HEK293 (cell line): ENCODE measurements at regions not wholly inside any gene's neighbourhood (a gene's known extent, or its start where the extent isn't known, plus 50 kb on each side); places are given as distances from the start of the nearest gene placed in this dataset.
A peak's percentile ranks its signal among the peaks of the same experiment; 100 is the strongest.

Source experiments
- MEIS1 ChIP-seq: sonication (generic); formaldehyde crosslinking; IDR thresholded peaks from 2 replicates; pipeline ENCODE4 v1.8.1; 2022; ENCODE audit warnings: missing genetic modification reagents, mild to moderate bottlenecking, borderline replicate concordance
- OSR2 ChIP-seq: fragments of 450-650 bp; formaldehyde crosslinking; IDR thresholded peaks from 2 replicates; pipeline ENCODE4 v1.5.1; 2016; ENCODE audit warnings: missing biosample characterization, missing genetic modification characterization
- SP7 ChIP-seq: fragments of 450-650 bp; formaldehyde crosslinking; IDR thresholded peaks from 2 replicates; pipeline ENCODE4 v1.5.1; 2016; ENCODE audit warnings: missing biosample characterization, missing genetic modification characterization
- ZBTB21 ChIP-seq: fragments of 450-650 bp; formaldehyde crosslinking; IDR thresholded peaks from 2 replicates; pipeline ENCODE4 v1.5.1; 2017; ENCODE audit warnings: missing biosample characterization, missing genetic modification characterization
- ZBTB48 ChIP-seq: fragments of 450-650 bp; formaldehyde crosslinking; IDR thresholded peaks from 2 replicates; pipeline ENCODE4 v1.5.1; 2016; ENCODE audit warnings: missing biosample characterization, missing genetic modification characterization
- ZBTB8A ChIP-seq: fragments of 450-650 bp; formaldehyde crosslinking; IDR thresholded peaks from 2 replicates; pipeline ENCODE4 v1.5.1; 2016; ENCODE audit warnings: missing biosample characterization, missing genetic modification characterization
- ZFP41 ChIP-seq: fragments of 450-650 bp; formaldehyde crosslinking; IDR thresholded peaks from 2 replicates; pipeline ENCODE4 v1.5.1; 2016; ENCODE audit warnings: missing biosample characterization, missing genetic modification characterization, borderline replicate concordance
- ZNF10 ChIP-seq: fragments of 450-650 bp; formaldehyde crosslinking; IDR thresholded peaks from 2 replicates; pipeline ENCODE4 v1.5.1; 2017; ENCODE audit warnings: missing biosample characterization, missing genetic modification characterization
- ZNF112 ChIP-seq: fragments of 450-650 bp; formaldehyde crosslinking; IDR thresholded peaks from 2 replicates; pipeline ENCODE4 v1.5.0; 2017; ENCODE audit warnings: missing biosample characterization, missing genetic modification characterization
- ZNF155 ChIP-seq: fragments of 450-650 bp; formaldehyde crosslinking; IDR thresholded peaks from 2 replicates; pipeline ENCODE4 v1.5.1; 2016; ENCODE audit warnings: missing biosample characterization, missing genetic modification characterization
- ZNF16 ChIP-seq: fragments of 450-650 bp; formaldehyde crosslinking; IDR thresholded peaks from 2 replicates; pipeline ENCODE4 v1.5.1; 2016; ENCODE audit warnings: low read depth, missing biosample characterization, missing genetic modification characterization
- ZNF2 ChIP-seq: fragments of 450-650 bp; formaldehyde crosslinking; IDR thresholded peaks from 2 replicates; pipeline ENCODE4 v1.5.1; 2016; ENCODE audit warnings: missing biosample characterization, missing genetic modification characterization
- ZNF239 ChIP-seq: fragments of 450-650 bp; formaldehyde crosslinking; IDR thresholded peaks from 2 replicates; pipeline ENCODE4 v1.5.1; 2016; ENCODE audit warnings: missing biosample characterization, missing genetic modification characterization
- ZNF416 ChIP-seq: fragments of 450-650 bp; formaldehyde crosslinking; IDR thresholded peaks from 2 replicates; pipeline ENCODE4 v1.5.1; 2016; ENCODE audit warnings: missing biosample characterization, missing genetic modification characterization
- ZNF514 ChIP-seq: fragments of 450-650 bp; formaldehyde crosslinking; IDR thresholded peaks from 2 replicates; pipeline ENCODE4 v1.5.1; 2016; ENCODE audit warnings: missing biosample characterization, missing genetic modification characterization
- ZNF530 ChIP-seq: fragments of 450-650 bp; formaldehyde crosslinking; IDR thresholded peaks from 2 replicates; pipeline ENCODE4 v1.5.1; 2016; ENCODE audit warnings: low read depth, missing biosample characterization, missing genetic modification characterization
- ZNF610 ChIP-seq: fragments of 450-650 bp; formaldehyde crosslinking; IDR thresholded peaks from 2 replicates; pipeline ENCODE4 v1.5.1; 2016; ENCODE audit warnings: missing biosample characterization, missing genetic modification characterization, borderline replicate concordance
- ZNF654 ChIP-seq: fragments of 450-650 bp; formaldehyde crosslinking; IDR thresholded peaks from 2 replicates; pipeline ENCODE4 v1.5.1; 2016; ENCODE audit warnings: low read depth, missing biosample characterization, missing genetic modification characterization
- ZNF830 ChIP-seq: fragments of 450-650 bp; IDR thresholded peaks from 2 replicates; pipeline ENCODE4 v1.5.0; 2018; ENCODE audit warnings: missing biosample characterization, missing genetic modification characterization, low read depth, mild to moderate bottlenecking, moderate library complexity
- ZSCAN16 ChIP-seq: fragments of 450-650 bp; formaldehyde crosslinking; IDR thresholded peaks from 2 replicates; pipeline ENCODE4 v1.5.1; 2016; ENCODE audit warnings: missing biosample characterization, missing genetic modification characterization
- TF ChIP-seq, protein P1 (sequence below): fragments of 450-650 bp; formaldehyde crosslinking; IDR thresholded peaks from 2 replicates; pipeline ENCODE4 v1.5.1; 2016; ENCODE audit warnings: missing biosample characterization, missing genetic modification characterization
- TF ChIP-seq, protein P2 (sequence below): IDR thresholded peaks from 2 replicates; pipeline ENCODE4 v1.6.1; 2011; ENCODE audit warnings: mild to moderate bottlenecking, low read depth, low read length, borderline replicate concordance
- TF ChIP-seq, protein P3 (sequence below): fragments of 450-650 bp; formaldehyde crosslinking; IDR thresholded peaks from 2 replicates; pipeline ENCODE4 v1.5.1; 2016; ENCODE audit warnings: missing biosample characterization, missing genetic modification characterization
- TF ChIP-seq, protein P4 (sequence below): fragments of 450-650 bp; formaldehyde crosslinking; IDR thresholded peaks from 2 replicates; pipeline ENCODE4 v1.5.1; 2016; ENCODE audit warnings: missing biosample characterization, missing genetic modification characterization
- TF ChIP-seq, protein P5 (sequence below): fragments of 450-650 bp; formaldehyde crosslinking; IDR thresholded peaks from 2 replicates; pipeline ENCODE4 v1.5.1; 2017; ENCODE audit warnings: missing biosample characterization, missing genetic modification characterization
- TF ChIP-seq, protein P6 (sequence below): fragments of 450-650 bp; formaldehyde crosslinking; IDR thresholded peaks from 2 replicates; pipeline ENCODE4 v1.5.1; 2016; ENCODE audit warnings: missing biosample characterization, missing genetic modification characterization, low read depth
- TF ChIP-seq, protein P7 (sequence below): fragments of 450-650 bp; formaldehyde crosslinking; IDR thresholded peaks from 2 replicates; pipeline ENCODE4 v1.5.1; 2017; ENCODE audit warnings: missing biosample characterization, missing genetic modification characterization
- TF ChIP-seq, protein P8 (sequence below): fragments of 450-650 bp; formaldehyde crosslinking; optimal IDR thresholded peaks from 2 replicates; pipeline ENCODE3; 2016; ENCODE audit warnings: missing biosample characterization, mild to moderate bottlenecking, missing genetic modification characterization

DNA sequence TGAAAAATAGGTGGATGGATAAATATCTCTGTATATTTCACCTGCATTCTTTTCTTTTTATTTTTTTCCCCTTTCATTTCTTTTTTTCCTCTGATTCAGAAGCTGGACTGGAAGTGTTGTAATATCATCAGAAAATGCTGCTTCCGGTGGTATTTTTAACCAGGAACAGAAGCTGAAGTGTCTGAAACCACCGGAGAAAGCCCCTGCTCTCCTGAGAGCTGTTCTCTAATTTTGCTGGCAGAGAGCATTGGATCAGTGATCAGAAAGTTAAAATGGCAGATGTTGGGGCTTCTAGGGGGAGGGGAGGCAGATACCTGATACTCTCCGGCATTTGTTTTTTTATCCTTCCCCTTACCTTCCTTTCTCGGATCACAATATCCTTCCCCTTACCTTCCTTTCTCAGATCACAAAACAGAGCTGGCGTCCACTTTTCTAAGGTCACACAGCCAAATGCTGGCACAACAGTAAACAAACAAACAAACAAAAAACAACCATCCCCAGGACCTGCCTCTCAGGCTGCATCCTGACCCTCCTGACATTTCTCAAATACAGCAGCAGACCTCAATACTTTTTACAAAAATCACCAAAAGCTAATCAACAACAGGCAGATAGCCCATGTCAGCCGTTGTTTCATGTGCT, 143.2 kb upstream of the ZNF217 start (continued):
- TF ChIP-seq SP7 (peak; percentile 42; the same call in 1 of the 2 replicates), ZNF514 (tag by site-specific recombination) (no peak), ZNF2 (tag by site-specific recombination) (no peak), ZNF239 (no peak), ZBTB8A (tag by site-specific recombination) (peak; percentile 22; the same call in 1 of the 2 replicates), ZNF610 (no peak), MEIS1 (CRISPR knock-in tag) (no peak), ZNF416 (tag by site-specific recombination) (no peak), ZNF112 (tag by site-specific recombination) (no peak), ZNF10 (tag by site-specific recombination) (no peak), ZNF16 (tag by site-specific recombination) (no peak), ZNF654 (tag by site-specific recombination) (no peak), ZSCAN16 (no peak), ZFP41 (no peak), ZBTB48 (tag by site-specific recombination) (no peak), OSR2 (peak; percentile 45; the same call in 1 of the 2 replicates), ZNF830 (tag by site-specific recombination) (no peak), ZNF155 (tag by site-specific recombination) (no peak), ZBTB21 (no peak), ZNF530 (tag by site-specific recombination) (no peak)
- TF ChIP-seq, protein P1, sequence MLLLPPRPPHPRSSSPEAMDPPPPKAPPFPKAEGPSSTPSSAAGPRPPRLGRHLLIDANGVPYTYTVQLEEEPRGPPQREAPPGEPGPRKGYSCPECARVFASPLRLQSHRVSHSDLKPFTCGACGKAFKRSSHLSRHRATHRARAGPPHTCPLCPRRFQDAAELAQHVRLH (tag by site-specific recombination) = peak; percentile 51; the same call in 1 of the 2 replicates
- TF ChIP-seq, protein P2, sequence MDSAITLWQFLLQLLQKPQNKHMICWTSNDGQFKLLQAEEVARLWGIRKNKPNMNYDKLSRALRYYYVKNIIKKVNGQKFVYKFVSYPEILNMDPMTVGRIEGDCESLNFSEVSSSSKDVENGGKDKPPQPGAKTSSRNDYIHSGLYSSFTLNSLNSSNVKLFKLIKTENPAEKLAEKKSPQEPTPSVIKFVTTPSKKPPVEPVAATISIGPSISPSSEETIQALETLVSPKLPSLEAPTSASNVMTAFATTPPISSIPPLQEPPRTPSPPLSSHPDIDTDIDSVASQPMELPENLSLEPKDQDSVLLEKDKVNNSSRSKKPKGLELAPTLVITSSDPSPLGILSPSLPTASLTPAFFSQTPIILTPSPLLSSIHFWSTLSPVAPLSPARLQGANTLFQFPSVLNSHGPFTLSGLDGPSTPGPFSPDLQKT = no peak
- TF ChIP-seq, protein P3, sequence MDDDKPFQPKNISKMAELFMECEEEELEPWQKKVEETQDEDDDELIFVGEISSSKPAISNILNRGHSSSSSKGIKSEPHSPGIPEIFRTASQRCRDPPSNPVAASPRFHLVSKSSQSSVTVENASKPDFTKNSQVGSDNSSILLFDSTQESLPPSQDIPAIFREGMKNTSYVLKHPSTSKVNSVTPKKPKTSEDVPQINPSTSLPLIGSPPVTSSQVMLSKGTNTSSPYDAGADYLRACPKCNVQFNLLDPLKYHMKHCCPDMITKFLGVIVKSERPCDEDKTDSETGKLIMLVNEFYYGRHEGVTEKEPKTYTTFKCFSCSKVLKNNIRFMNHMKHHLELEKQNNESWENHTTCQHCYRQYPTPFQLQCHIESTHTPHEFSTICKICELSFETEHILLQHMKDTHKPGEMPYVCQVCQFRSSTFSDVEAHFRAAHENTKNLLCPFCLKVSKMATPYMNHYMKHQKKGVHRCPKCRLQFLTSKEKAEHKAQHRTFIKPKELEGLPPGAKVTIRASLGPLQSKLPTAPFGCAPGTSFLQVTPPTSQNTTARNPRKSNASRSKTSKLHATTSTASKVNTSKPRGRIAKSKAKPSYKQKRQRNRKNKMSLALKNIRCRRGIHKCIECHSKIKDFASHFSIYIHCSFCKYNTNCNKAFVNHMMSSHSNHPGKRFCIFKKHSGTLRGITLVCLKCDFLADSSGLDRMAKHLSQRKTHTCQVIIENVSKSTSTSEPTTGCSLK (tag by site-specific recombination) = no peak
- TF ChIP-seq, protein P4, sequence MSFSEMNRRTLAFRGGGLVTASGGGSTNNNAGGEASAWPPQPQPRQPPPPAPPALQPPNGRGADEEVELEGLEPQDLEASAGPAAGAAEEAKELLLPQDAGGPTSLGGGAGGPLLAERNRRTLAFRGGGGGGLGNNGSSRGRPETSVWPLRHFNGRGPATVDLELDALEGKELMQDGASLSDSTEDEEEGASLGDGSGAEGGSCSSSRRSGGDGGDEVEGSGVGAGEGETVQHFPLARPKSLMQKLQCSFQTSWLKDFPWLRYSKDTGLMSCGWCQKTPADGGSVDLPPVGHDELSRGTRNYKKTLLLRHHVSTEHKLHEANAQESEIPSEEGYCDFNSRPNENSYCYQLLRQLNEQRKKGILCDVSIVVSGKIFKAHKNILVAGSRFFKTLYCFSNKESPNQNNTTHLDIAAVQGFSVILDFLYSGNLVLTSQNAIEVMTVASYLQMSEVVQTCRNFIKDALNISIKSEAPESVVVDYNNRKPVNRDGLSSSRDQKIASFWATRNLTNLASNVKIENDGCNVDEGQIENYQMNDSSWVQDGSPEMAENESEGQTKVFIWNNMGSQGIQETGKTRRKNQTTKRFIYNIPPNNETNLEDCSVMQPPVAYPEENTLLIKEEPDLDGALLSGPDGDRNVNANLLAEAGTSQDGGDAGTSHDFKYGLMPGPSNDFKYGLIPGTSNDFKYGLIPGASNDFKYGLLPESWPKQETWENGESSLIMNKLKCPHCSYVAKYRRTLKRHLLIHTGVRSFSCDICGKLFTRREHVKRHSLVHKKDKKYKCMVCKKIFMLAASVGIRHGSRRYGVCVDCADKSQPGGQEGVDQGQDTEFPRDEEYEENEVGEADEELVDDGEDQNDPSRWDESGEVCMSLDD (tag by site-specific recombination) = no peak
- TF ChIP-seq, protein P5, sequence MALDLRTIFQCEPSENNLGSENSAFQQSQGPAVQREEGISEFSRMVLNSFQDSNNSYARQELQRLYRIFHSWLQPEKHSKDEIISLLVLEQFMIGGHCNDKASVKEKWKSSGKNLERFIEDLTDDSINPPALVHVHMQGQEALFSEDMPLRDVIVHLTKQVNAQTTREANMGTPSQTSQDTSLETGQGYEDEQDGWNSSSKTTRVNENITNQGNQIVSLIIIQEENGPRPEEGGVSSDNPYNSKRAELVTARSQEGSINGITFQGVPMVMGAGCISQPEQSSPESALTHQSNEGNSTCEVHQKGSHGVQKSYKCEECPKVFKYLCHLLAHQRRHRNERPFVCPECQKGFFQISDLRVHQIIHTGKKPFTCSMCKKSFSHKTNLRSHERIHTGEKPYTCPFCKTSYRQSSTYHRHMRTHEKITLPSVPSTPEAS = no peak
- TF ChIP-seq, protein P6, sequence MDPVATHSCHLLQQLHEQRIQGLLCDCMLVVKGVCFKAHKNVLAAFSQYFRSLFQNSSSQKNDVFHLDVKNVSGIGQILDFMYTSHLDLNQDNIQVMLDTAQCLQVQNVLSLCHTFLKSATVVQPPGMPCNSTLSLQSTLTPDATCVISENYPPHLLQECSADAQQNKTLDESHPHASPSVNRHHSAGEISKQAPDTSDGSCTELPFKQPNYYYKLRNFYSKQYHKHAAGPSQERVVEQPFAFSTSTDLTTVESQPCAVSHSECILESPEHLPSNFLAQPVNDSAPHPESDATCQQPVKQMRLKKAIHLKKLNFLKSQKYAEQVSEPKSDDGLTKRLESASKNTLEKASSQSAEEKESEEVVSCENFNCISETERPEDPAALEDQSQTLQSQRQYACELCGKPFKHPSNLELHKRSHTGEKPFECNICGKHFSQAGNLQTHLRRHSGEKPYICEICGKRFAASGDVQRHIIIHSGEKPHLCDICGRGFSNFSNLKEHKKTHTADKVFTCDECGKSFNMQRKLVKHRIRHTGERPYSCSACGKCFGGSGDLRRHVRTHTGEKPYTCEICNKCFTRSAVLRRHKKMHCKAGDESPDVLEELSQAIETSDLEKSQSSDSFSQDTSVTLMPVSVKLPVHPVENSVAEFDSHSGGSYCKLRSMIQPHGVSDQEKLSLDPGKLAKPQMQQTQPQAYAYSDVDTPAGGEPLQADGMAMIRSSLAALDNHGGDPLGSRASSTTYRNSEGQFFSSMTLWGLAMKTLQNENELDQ (tag by site-specific recombination) = no peak
- TF ChIP-seq, protein P7, sequence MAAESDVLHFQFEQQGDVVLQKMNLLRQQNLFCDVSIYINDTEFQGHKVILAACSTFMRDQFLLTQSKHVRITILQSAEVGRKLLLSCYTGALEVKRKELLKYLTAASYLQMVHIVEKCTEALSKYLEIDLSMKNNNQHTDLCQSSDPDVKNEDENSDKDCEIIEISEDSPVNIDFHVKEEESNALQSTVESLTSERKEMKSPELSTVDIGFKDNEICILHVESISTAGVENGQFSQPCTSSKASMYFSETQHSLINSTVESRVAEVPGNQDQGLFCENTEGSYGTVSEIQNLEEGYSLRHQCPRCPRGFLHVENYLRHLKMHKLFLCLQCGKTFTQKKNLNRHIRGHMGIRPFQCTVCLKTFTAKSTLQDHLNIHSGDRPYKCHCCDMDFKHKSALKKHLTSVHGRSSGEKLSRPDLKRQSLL (tag by site-specific recombination) = no peak
- TF ChIP-seq, protein P8, sequence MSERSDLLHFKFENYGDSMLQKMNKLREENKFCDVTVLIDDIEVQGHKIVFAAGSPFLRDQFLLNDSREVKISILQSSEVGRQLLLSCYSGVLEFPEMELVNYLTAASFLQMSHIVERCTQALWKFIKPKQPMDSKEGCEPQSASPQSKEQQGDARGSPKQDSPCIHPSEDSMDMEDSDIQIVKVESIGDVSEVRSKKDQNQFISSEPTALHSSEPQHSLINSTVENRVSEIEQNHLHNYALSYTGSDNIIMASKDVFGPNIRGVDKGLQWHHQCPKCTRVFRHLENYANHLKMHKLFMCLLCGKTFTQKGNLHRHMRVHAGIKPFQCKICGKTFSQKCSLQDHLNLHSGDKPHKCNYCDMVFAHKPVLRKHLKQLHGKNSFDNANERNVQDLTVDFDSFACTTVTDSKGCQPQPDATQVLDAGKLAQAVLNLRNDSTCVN (tag by site-specific recombination) = no peak
